ENCODE measurements at regions not wholly inside any gene's neighbourhood (a gene's known extent, or its start where the extent isn't known, plus 50 kb on each side); places are given as distances from the start of the nearest gene placed in this dataset.

DNA sequence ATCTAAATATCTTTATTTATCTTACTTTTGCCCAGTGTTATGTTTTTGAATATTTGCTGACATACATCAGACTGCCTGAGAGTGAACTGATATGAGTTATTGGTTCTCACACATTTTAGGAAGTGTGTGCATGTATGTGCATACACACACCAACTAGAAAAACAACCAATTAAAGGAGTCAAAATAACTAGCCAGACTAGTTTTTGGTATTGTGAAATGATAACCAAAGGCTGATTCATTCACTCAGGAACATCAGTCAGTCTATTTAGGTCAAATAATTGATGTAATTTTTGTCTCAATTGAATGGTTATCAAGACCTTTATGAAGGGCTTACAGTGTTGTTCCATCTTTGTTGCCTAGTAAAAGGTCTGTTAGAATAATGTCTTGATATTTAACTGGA lies 369.3 kb upstream of the VRK2 start:
- H3K4me1 ChIP-seq (ENCODE audit: control insufficient read depth, insufficient read depth, low read length), result no peaks in the 10 kb centered on the region
- no peak for DNase-seq (ENCODE audit: low read depth, low spot score)
- no peaks in the 10 kb centered on the region for H3K27me3 ChIP-seq (ENCODE audit: control insufficient read depth, insufficient read depth, low read length)
- in situ Hi-C loops (cut with HindIII; ENCODE audit: low pct_unique_long_range_greater_than_20kb, low sequenced_read_pairs) (no loop called here), intact Hi-C loops (cut with micrococcal nuclease; ENCODE audit: unreplicated experiment) (no loop called here)
- no peaks in the 10 kb centered on the region for H3K36me3 ChIP-seq (ENCODE audit: control insufficient read depth, insufficient read depth, low read length)
- H3K27ac ChIP-seq (ENCODE audit: low read length), result no peak overlapping the region
- ChIA-PET CTCF (no interaction called here), POLR2A (no interaction called here)
- no TSS peak for BruUV-seq (replicated peaks)
- ATAC-seq, result no peak
- H3K9me3 ChIP-seq (ENCODE audit: control insufficient read depth, insufficient read depth, low read depth, low read length), result no peaks in the 10 kb centered on the region
- no peak overlapping the region for H3K4me3 ChIP-seq (ENCODE audit: low read depth in 2 of 2, low read length in 2 of 2)
- TF ChIP-seq, protein P1, sequence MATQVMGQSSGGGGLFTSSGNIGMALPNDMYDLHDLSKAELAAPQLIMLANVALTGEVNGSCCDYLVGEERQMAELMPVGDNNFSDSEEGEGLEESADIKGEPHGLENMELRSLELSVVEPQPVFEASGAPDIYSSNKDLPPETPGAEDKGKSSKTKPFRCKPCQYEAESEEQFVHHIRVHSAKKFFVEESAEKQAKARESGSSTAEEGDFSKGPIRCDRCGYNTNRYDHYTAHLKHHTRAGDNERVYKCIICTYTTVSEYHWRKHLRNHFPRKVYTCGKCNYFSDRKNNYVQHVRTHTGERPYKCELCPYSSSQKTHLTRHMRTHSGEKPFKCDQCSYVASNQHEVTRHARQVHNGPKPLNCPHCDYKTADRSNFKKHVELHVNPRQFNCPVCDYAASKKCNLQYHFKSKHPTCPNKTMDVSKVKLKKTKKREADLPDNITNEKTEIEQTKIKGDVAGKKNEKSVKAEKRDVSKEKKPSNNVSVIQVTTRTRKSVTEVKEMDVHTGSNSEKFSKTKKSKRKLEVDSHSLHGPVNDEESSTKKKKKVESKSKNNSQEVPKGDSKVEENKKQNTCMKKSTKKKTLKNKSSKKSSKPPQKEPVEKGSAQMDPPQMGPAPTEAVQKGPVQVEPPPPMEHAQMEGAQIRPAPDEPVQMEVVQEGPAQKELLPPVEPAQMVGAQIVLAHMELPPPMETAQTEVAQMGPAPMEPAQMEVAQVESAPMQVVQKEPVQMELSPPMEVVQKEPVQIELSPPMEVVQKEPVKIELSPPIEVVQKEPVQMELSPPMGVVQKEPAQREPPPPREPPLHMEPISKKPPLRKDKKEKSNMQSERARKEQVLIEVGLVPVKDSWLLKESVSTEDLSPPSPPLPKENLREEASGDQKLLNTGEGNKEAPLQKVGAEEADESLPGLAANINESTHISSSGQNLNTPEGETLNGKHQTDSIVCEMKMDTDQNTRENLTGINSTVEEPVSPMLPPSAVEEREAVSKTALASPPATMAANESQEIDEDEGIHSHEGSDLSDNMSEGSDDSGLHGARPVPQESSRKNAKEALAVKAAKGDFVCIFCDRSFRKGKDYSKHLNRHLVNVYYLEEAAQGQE (IDR thresholded peaks at IDR 0.05; ENCODE audit: insufficient read depth in 1 of 2, low read depth in 2 of 2, low read length in 1 of 2), result no peak
- TF ChIP-seq, protein P2, sequence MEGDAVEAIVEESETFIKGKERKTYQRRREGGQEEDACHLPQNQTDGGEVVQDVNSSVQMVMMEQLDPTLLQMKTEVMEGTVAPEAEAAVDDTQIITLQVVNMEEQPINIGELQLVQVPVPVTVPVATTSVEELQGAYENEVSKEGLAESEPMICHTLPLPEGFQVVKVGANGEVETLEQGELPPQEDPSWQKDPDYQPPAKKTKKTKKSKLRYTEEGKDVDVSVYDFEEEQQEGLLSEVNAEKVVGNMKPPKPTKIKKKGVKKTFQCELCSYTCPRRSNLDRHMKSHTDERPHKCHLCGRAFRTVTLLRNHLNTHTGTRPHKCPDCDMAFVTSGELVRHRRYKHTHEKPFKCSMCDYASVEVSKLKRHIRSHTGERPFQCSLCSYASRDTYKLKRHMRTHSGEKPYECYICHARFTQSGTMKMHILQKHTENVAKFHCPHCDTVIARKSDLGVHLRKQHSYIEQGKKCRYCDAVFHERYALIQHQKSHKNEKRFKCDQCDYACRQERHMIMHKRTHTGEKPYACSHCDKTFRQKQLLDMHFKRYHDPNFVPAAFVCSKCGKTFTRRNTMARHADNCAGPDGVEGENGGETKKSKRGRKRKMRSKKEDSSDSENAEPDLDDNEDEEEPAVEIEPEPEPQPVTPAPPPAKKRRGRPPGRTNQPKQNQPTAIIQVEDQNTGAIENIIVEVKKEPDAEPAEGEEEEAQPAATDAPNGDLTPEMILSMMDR (IDR thresholded peaks at IDR 0.05), result no peak
- TF ChIP-seq TCF7L2 (IDR thresholded peaks at IDR 0.05; ENCODE audit: low read depth, low read length), result no peak
- TF ChIP-seq POLR2AphosphoS5 (IDR thresholded peaks at IDR 0.05; ENCODE audit: low read depth, low read length), result no peak
- TF ChIP-seq SIN3A (IDR thresholded peaks at IDR 0.05; ENCODE audit: borderline replicate concordance, insufficient read depth, low read depth, low read length), result no peak

DNA sequence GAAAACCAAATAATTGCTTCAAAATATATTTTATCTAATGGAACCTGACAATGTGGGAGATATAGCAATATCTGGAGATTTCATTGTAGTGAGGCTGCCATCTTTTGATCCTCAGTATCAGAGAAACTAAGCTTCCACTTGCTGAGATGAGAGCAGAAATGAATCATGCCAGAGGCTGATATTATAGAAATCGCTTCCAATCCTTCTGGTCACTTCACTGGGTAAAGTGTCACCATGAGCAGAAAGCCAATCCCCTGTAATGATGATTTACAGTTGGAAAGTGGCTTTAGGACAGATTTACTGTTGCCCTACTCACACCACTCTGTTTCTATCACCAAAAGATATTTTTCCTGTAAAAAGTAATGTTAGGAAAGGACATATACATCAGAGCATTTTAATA lies 365.0 kb upstream of the VRK2 start:
- TF ChIP-seq TCF7L2 (IDR thresholded peaks at IDR 0.05; ENCODE audit: low read depth, low read length) (no peak), SIN3A (IDR thresholded peaks at IDR 0.05; ENCODE audit: borderline replicate concordance, insufficient read depth, low read depth, low read length) (no peak), POLR2AphosphoS5 (IDR thresholded peaks at IDR 0.05; ENCODE audit: low read depth, low read length) (no peak)
- TF ChIP-seq, protein P2 (IDR thresholded peaks at IDR 0.05), result no peak
- TF ChIP-seq, protein P1 (IDR thresholded peaks at IDR 0.05; ENCODE audit: insufficient read depth in 1 of 2, low read depth in 2 of 2, low read length in 1 of 2), result no peak
- no TSS peak for BruUV-seq (replicated peaks)
- in situ Hi-C loops (cut with HindIII; ENCODE audit: low pct_unique_long_range_greater_than_20kb, low sequenced_read_pairs) (no loop called here), intact Hi-C loops (cut with micrococcal nuclease; ENCODE audit: unreplicated experiment) (no loop called here)
- no peaks in the 10 kb centered on the region for H3K4me1 ChIP-seq (ENCODE audit: control insufficient read depth, insufficient read depth, low read length)
- no peaks in the 10 kb centered on the region for H3K9me3 ChIP-seq (ENCODE audit: control insufficient read depth, insufficient read depth, low read depth, low read length)
- H3K4me3 ChIP-seq (ENCODE audit: low read depth in 2 of 2, low read length in 2 of 2), result no peak overlapping the region
- no peaks in the 10 kb centered on the region for H3K27me3 ChIP-seq (ENCODE audit: control insufficient read depth, insufficient read depth, low read length)
- CTCF ChIA-PET, result no interaction called here
- no peak for DNase-seq (ENCODE audit: low read depth, low spot score)
- H3K27ac ChIP-seq (ENCODE audit: low read length), result no peak overlapping the region
- no peaks in the 10 kb centered on the region for H3K36me3 ChIP-seq (ENCODE audit: control insufficient read depth, insufficient read depth, low read length)
- no peak for ATAC-seq
- POLR2A ChIA-PET, result interaction anchor here (0.6 kb wide), 1 partner anchor 835 kb away, joined by 8 read pairs; no protein-coding TSS in a partner anchor

All from Panc1 (cell line).